Transverse colon (tissue), 3 donors: ENCODE measurements at regions not wholly inside any gene's neighbourhood (a gene's known extent, or its start where the extent isn't known, plus 50 kb on each side); places are given as distances from the start of the nearest gene placed in this dataset.

Experiments
- CTCF ChIP-seq, 5 experiments: fragments of 200-600 bp in 3 of 5; fragments of 450-650 bp in 2 of 5; sonication (generic) in 3 of 5; IDR thresholded peaks; 1 replicate in 2 of 5; 2 replicates in 3 of 5; pipeline ENCODE4 v1.5.1; 2016 to 2017; ENCODE audit warnings: antibody characterized with exemption in 5 of 5, inconsistent platforms in 3 of 5, mild to moderate bottlenecking in 2 of 5, moderate library complexity in 1 of 5
- POLR2A ChIP-seq: fragments of 450-650 bp; IDR thresholded peaks from one replicate; pipeline ENCODE4 v1.6.1; 2016; ENCODE audit warnings: antibody characterized with exemption, mild to moderate bottlenecking, moderate library complexity

- TF ChIP-seq CTCF (IDR thresholded peaks at IDR 0.05) (no peak), POLR2A (no peak)
Measured at GRCh38 chr16:26198221-26198620, 506.5 kb downstream of the HS3ST4 start.
